ENCODE measurements at regions not wholly inside any gene's neighbourhood (a gene's known extent, or its start where the extent isn't known, plus 50 kb on each side); places are given as distances from the start of the nearest gene placed in this dataset.

DNA sequence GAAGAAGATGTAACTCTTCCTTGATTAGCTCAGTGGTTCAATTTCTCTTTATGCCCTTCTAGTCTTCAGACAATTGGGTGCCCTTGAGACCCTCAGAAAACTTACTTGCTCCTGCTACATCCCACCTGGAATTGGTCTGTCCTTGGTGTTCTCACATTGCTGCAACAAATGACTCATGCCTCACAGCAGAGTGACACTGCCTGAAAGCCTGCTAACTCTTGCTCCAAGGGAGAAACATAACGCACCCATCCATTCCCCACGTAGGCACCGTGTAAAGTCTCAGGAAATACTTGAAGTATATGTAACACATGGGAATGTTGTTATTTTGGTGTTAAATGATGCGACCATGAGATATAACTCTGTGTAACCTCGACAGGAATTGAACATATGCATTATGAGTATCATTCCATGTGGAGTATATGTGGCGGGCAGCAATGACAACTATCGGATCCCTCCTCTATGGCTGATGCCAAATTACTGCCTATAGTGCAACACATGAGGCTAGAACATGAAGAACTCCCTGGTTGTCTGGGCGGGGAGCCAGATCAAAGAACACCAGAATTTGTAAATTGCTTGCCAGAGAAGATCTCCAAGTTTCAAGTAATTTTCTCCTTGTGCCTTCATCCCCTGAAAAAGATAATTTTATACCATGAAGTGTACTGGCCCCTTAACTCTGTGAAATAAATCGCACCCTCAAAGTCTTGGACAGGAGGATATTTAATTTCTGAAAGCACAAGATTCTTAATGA lies 231.3 kb upstream of the STK26 start:
- no peak for ATAC-seq
- Histone ChIP-seq H3K4me2 (ENCODE audit: low read depth, low read length) (no peak overlapping the region), H3K9ac (ENCODE audit: insufficient read depth, low read depth, low read length) (no peak overlapping the region), H4K20me1 (ENCODE audit: insufficient read depth, low read length) (no peaks in the 10 kb centered on the region), H3K4me3 (replicated peaks in 1 of 3; ENCODE audit: insufficient read depth in 1 of 3, low read depth in 2 of 3, low read length in 3 of 3) (no peak overlapping the region), H2AFZ (ENCODE audit: low read length) (no peak overlapping the region), H3K4me1 (ENCODE audit: insufficient read depth, low read length) (no peaks in the 10 kb centered on the region), H3K79me2 (ENCODE audit: insufficient read depth, low read length) (no peaks in the 10 kb centered on the region), H3K36me3 (replicated peaks in 1 of 2; ENCODE audit: control insufficient read depth in 1 of 2, insufficient read depth in 2 of 2, low read length in 2 of 2) (peaks cover 1 to 15% of the 10 kb centered on the region in 2 experiments; a peak in 1 of 5 replicates), H3K27me3 (ENCODE audit: control insufficient read depth in 1 of 2, insufficient read depth in 2 of 2, low read length in 2 of 2) (no peaks in the 10 kb centered on the region), H3K27ac (ENCODE audit: extremely low read length, insufficient read depth, low read length) (no peak overlapping the region), H3K9me3 (ENCODE audit: low read length) (no peaks in the 10 kb centered on the region)
- TF ChIP-seq HIC2 (CRISPR knock-in tag; IDR thresholded peaks at IDR 0.05; ENCODE audit: low read depth) (no peak), NCOA2 (CRISPR knock-in tag; IDR thresholded peaks at IDR 0.05) (no peak), ZNF761 (CRISPR knock-in tag; conservative IDR thresholded peaks at IDR 0.05) (no peak), KMT2A (CRISPR knock-in tag; IDR thresholded peaks at IDR 0.05) (no peak), KDM4B (CRISPR knock-in tag; IDR thresholded peaks at IDR 0.05) (no peak), ZNF782 (CRISPR knock-in tag; IDR thresholded peaks at IDR 0.05; ENCODE audit: borderline replicate concordance) (no peak), MXI1 (IDR thresholded peaks at IDR 0.05; ENCODE audit: borderline replicate concordance, low read depth, low read length) (no peak), ISL2 (CRISPR knock-in tag; IDR thresholded peaks at IDR 0.05) (no peak), ZNF614 (CRISPR knock-in tag; IDR thresholded peaks at IDR 0.05; ENCODE audit: borderline replicate concordance) (no peak), ZFP62 (CRISPR knock-in tag; IDR thresholded peaks at IDR 0.05) (no peak), ZNF354B (CRISPR knock-in tag; IDR thresholded peaks at IDR 0.05) (no peak)
- TF ChIP-seq, protein P1, sequence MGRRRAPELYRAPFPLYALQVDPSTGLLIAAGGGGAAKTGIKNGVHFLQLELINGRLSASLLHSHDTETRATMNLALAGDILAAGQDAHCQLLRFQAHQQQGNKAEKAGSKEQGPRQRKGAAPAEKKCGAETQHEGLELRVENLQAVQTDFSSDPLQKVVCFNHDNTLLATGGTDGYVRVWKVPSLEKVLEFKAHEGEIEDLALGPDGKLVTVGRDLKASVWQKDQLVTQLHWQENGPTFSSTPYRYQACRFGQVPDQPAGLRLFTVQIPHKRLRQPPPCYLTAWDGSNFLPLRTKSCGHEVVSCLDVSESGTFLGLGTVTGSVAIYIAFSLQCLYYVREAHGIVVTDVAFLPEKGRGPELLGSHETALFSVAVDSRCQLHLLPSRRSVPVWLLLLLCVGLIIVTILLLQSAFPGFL (CRISPR knock-in tag; IDR thresholded peaks at IDR 0.05), result no peak
- BruUV-seq (replicated peaks), result no TSS peak
- POLR2A ChIA-PET, result no interaction called here
- intact Hi-C loops (cut with micrococcal nuclease; ENCODE audit: unreplicated experiment), result no loop called here
- CTCF ChIA-PET (ENCODE audit: low intra/inter-chr PET ratio, low total read pairs), result no interaction called here
- in situ Hi-C loops (cut with HindIII; ENCODE audit: extremely low pct_ligation_motif_present, low pct_unique_long_range_greater_than_20kb), result no loop called here
- no peak for FAIRE-seq
- 98% methylated on average over 7 of the region's 9 CpGs for WGBS (ENCODE audit: low lambda C conversion rate)
- DNase-seq (ENCODE audit: low spot score), result no peak

All from HepG2 (cell line).